OCI-LY7 (cell line): ENCODE measurements at regions not wholly inside any gene's neighbourhood (a gene's known extent, or its start where the extent isn't known, plus 50 kb on each side); places are given as distances from the start of the nearest gene placed in this dataset.

ENCODE experiments used
- EZH2phosphoT487 ChIP-seq: fragments of 200-600 bp; sonication (generic); IDR thresholded peaks from 2 replicates; pipeline ENCODE4 v1.6.1; 2018; ENCODE audit warnings: low read depth, borderline replicate concordance, mild to moderate bottlenecking, mixed run types, antibody characterized with exemption, low read length, moderate library complexity, mixed read lengths
- TF ChIP-seq, protein P1 (sequence below): fragments of 200-600 bp; sonication (generic); conservative IDR thresholded peaks from 2 replicates; pipeline ENCODE4 v1.5.1; 2014; ENCODE audit warnings: mild to moderate bottlenecking, antibody characterized with exemption, low read length, moderate library complexity, mixed read lengths

DNA sequence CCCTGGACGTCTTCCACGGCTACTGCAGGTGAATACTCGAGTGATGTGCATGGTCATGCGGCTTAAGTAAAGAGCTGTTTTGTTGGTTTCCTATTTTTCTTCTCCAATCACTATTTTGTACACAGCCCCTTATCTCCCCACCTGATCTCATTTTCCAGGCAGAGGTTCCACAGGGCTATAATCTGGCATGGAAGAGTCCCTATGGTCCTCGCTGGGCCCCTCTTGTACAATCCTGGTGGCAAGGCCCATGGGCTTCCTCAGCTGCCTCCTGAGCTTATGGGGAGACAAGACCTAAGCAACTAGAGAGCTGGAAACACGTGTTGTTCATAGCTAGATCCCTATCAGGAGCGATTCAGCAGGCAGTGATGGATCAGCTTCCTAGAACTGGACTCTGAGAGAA lies 181.3 kb upstream of the ADO start:
- TF ChIP-seq, protein P1, sequence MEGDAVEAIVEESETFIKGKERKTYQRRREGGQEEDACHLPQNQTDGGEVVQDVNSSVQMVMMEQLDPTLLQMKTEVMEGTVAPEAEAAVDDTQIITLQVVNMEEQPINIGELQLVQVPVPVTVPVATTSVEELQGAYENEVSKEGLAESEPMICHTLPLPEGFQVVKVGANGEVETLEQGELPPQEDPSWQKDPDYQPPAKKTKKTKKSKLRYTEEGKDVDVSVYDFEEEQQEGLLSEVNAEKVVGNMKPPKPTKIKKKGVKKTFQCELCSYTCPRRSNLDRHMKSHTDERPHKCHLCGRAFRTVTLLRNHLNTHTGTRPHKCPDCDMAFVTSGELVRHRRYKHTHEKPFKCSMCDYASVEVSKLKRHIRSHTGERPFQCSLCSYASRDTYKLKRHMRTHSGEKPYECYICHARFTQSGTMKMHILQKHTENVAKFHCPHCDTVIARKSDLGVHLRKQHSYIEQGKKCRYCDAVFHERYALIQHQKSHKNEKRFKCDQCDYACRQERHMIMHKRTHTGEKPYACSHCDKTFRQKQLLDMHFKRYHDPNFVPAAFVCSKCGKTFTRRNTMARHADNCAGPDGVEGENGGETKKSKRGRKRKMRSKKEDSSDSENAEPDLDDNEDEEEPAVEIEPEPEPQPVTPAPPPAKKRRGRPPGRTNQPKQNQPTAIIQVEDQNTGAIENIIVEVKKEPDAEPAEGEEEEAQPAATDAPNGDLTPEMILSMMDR = no peak
- no peak for TF ChIP-seq EZH2phosphoT487
